ENCODE measurements at regions not wholly inside any gene's neighbourhood (a gene's known extent, or its start where the extent isn't known, plus 50 kb on each side); places are given as distances from the start of the nearest gene placed in this dataset.
"Not testable (repeated sequence)": the region's sequence is repeated elsewhere in the genome, so short reads cannot be mapped to it uniquely, and the experiment has no call there.

- H3K27ac ChIP-seq, result no peak overlapping the region
- no peak for TF ChIP-seq ZFX (IDR thresholded peaks at IDR 0.05; ENCODE audit: borderline replicate concordance)
- TF ChIP-seq, protein P1, sequence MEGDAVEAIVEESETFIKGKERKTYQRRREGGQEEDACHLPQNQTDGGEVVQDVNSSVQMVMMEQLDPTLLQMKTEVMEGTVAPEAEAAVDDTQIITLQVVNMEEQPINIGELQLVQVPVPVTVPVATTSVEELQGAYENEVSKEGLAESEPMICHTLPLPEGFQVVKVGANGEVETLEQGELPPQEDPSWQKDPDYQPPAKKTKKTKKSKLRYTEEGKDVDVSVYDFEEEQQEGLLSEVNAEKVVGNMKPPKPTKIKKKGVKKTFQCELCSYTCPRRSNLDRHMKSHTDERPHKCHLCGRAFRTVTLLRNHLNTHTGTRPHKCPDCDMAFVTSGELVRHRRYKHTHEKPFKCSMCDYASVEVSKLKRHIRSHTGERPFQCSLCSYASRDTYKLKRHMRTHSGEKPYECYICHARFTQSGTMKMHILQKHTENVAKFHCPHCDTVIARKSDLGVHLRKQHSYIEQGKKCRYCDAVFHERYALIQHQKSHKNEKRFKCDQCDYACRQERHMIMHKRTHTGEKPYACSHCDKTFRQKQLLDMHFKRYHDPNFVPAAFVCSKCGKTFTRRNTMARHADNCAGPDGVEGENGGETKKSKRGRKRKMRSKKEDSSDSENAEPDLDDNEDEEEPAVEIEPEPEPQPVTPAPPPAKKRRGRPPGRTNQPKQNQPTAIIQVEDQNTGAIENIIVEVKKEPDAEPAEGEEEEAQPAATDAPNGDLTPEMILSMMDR (IDR thresholded peaks at IDR 0.05), result no peak
These were observed 130.4 kb downstream of the ABCC12 start for GRCh38 chr16:48025359-48025758.

GRCh38 chr16:48024042-48024441 is 131.8 kb downstream of the ABCC12 start:
- no peak overlapping the region for H3K27ac ChIP-seq

GRCh38 chr16:48022496-48022895 is 133.3 kb downstream of the ABCC12 start:
- no peak for TF ChIP-seq ZFX (IDR thresholded peaks at IDR 0.05; ENCODE audit: borderline replicate concordance)
- TF ChIP-seq, protein P1 (IDR thresholded peaks at IDR 0.05), result no peak
- no peak overlapping the region for H3K27ac ChIP-seq

More at GRCh38 chr16:48024042-48024441, 131.8 kb downstream of the ABCC12 start:
- no peak for TF ChIP-seq ZFX (IDR thresholded peaks at IDR 0.05; ENCODE audit: borderline replicate concordance)
- TF ChIP-seq, protein P1 (IDR thresholded peaks at IDR 0.05), result no peak

- H3K27ac ChIP-seq, result not testable (repeated sequence)
These were observed 135.2 kb downstream of the ABCC12 start for GRCh38 chr16:48020617-48021016.

- no peak for TF ChIP-seq ZFX (IDR thresholded peaks at IDR 0.05; ENCODE audit: borderline replicate concordance)
- TF ChIP-seq, protein P1 (IDR thresholded peaks at IDR 0.05), result no peak
- no peak overlapping the region for H3K27ac ChIP-seq
These were observed 141.3 kb downstream of the ABCC12 start for GRCh38 chr16:48014349-48015135.

- TF ChIP-seq, protein P1 (IDR thresholded peaks at IDR 0.05), result no peak
- TF ChIP-seq ZFX (IDR thresholded peaks at IDR 0.05; ENCODE audit: borderline replicate concordance), result no peak
- no peak overlapping the region for H3K27ac ChIP-seq
These were observed 142.3 kb downstream of the ABCC12 start for GRCh38 chr16:48013491-48013901.

DNA sequence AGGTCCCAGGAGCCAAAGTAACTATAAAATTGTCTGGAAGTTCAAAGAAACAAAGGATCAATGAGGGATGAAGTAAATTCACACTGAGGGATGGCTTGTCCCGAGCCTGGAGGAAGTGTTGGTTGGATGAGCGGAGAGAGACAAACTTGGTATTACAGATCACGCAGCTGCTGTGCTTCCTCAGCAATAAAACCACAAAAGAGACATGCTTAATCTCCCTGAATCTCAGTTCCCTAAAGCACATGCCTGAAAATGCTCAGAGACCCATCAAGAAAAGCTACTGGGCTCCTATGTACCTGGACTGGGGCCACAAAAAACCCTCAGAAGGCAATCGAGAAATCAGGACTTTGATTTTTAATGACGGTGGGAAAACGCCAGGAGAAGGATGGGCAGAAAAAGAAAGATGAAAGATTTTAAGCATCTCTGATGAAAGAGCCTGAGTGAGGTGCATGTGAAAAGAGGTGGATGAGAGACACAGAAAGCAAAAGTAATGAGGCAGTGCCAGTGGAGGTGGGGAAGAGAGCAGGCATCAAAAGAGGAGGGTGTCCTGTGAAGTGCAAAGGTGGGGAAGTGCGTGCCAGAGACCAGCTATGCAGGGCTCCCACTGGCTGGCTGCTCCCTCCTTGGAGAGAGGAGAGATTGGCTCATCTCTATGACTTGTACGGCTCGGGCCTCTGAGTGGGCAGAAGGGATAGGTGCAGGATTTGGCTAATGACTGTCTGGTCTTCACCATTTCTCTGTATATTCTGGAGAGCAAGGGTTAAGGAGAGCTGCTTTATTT is 143.7 kb downstream of the ABCC12 start:
- TF ChIP-seq, protein P1 (IDR thresholded peaks at IDR 0.05), result no peak
- TF ChIP-seq ZFX (IDR thresholded peaks at IDR 0.05; ENCODE audit: borderline replicate concordance), result no peak
- H3K27ac ChIP-seq, result no peak overlapping the region

Data from 22Rv1 (cell line).